NCI-H2227 (cell line): ENCODE measurements at regions not wholly inside any gene's neighbourhood (a gene's known extent, or its start where the extent isn't known, plus 50 kb on each side); places are given as distances from the start of the nearest gene placed in this dataset.

Source experiments
- DNase-seq: peaks from one replicate; lab custom pipeline; 2025; ENCODE audit not compliant: unreplicated experiment; lab: John Stamatoyannopoulos, UW

- no peak for DNase-seq
Measured at GRCh38 chr12:43099691-43100163, 452.3 kb downstream of the ADAMTS20 start.

DNA sequence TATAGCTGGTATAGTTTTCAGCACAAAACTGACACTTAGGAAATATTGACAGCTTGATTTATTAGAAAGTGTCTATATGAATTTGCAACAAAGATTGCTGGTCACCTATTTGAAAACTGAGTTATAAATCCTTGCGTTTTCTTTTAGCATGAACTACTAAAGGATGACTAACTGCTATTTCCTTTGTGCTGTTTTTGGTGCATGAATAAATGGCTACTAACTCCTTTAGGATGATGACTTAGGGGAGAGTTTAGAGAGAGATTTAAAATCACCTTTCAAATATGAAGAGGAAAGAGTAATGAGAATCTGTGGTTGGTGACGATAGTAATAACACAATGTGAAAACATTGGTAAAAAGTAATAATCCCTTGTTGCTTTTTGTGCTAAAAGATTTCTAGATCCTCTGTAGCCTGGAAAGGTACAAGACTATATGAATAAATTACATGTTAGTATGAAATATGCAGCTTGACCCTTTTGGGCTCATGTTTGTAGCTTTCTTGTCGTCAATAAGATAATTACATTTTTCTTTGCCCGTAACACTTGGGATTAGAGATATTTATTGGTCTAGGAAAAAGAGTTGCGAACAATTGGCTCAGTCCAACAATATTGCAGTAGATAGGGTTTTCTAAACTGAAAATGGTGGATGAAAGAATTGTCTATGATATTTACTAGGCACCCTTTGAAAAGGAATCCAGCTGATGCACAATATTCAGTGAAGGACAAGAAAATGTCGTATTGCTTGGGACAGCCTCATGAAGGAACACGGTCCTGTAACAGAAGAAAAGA is 453.0 kb downstream of the ADAMTS20 start:
- DNase-seq, result no peak

DNA sequence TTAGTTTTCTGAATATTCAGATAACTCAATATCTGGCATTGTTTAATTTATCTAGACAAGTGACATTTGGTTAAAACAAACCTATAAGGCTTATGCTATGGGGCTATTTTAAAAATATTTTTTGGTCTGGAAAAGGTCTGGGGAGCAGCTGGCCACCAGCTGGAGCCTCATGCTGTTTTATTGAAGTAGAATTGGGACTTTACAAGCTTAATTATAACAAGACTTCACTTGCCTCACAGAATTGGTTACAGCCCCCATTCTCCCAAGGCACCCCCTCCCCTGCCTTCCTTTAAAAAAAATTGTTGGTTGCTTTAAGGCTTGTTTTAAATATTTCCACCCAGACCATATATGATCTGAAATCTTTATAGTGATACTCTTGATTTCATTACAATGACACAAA is 453.9 kb downstream of the ADAMTS20 start:
- DNase-seq, result no peak

GRCh38 chr12:43097471-43097870 is 454.5 kb downstream of the ADAMTS20 start:
- DNase-seq, result no peak

DNA sequence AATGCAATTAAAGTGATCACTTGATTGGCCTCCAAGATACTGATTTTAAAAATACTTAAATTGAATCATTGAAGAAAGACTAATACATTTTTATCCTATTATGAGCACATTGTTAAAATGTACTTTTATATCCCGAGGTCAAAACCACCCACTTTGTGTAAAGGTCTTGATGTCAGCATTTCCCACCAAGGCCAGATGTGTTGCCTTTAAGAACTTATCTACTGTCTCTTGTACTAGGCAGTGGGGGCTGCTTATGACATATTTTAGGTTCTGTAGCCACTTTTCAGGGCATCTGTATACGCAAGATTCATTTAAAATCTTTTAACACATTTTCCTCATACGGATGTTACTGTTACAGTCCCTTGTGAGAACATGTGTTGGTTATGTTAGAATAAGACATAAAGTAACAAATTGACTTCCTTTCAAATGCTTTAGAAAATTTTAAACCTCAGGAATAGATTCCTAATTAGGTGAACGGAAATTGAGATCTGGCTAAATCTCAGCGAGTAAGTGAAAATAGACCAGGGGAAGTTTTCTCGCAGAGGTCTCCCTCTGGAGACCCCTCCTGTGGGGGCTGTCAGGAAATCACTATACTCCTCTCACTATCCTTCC is 456.2 kb downstream of the ADAMTS20 start:
- no peak for DNase-seq

DNA sequence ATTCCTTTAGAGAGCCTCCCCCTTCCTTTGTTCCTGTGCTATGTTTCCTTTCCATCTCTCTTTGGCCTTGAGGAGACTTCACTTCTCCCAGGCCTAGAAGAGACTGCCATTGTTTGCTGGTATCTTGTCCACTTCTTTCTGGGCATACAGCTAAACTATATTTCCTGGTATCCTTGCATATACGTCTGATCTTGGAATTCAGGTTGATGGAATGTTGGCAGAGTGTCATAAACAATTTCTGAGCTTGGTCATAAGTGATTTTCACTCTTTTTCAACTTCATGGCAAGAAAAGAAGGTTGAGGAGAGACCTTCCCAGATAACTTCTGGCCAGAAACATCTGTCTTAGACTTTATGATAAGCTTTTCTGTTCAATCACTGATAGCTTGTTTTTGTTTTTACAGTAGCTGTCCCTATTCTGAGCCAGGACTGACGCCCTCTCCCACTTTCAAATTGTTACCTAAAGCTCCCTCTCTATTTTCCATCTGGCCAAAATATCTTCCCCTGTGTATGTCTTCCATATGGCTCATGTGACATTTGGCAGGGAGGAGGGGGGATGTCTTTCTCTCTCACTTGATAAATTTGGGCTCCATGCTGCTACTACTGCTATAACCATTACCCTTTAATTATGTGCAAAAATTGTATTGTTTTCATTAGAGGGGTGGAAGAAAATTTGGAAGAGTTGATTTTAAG is 457.0 kb downstream of the ADAMTS20 start:
- no peak for DNase-seq

DNA sequence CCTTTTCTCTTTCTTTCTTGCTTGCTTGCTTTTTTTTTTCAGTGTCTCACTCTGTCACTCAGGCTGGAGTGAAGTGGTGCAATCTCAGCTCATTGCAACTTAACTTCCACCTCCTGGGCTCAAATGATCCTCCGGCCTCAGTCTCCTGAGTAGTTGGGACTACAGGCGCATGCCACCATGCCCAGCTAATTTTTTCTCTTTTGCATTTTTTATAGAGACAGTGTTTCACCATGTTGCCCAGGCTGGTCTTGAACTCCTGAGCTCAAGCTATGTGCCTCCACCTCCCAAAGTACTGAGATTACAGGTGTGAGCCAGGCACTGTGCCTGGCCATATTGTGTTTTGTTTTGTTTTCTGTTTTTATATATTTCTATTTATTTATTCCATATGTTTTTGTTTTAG is 461.0 kb downstream of the ADAMTS20 start:
- no peak for DNase-seq

DNA sequence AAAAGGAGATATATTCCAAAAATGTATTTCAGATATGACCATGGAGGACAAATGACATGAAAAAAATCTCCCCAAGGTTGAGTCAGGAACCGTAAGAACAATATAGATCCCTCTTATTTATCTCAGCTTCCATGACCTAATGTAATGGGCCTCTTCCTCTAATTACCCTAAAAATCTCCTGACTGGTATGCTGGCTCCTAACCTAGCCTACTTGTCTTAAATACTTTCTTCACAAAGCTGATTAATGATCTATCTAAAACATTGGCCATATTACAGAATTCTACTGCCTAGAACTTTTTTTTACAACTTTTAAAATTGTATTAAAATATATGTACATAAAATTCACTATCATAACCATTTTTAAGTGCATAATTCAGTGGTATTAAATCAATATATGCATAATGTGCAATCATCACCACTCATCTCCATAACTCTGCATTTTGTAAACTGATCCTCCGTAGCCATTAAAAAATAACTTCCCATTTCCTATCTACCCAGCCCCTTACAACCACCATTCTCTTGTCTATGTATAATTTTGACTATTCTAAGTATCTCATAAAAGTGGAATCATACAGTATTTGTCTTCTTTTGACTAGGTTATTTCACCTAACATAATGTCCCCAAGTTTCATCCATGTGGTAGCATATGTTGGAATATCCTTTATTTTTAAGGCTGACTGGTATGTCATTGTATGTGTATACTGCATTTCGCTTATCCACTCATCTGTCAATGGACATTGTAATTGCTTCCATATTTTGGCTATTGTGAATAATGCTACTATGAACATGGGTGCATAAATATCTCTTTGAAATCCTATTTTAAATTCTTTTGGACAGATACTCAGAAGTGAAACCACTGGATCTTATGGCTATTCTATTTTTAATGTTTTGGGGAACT is 464.6 kb downstream of the ADAMTS20 start:
- no peak for DNase-seq

DNA sequence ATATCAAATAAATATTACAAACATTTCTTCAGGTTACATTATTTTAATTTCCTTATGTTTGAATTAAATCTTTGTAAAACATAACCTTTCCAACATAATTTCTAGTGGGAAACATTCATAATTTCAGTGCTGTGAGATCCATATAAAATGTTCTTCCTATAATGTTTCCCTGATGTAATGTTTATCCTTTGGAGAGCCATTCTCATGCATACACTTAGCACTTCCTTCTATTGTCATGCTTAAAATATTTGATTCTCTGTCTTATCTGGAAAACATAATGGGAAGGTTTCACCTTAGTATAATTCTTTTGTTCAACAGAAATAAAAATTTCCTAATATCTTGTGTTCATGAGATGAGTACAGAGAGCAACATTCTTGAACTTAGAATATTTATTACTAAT is 472.5 kb downstream of the ADAMTS20 start:
- no peak for DNase-seq

GRCh38 chr12:43078976-43079375 is 473.0 kb downstream of the ADAMTS20 start:
- no peak for DNase-seq

DNA sequence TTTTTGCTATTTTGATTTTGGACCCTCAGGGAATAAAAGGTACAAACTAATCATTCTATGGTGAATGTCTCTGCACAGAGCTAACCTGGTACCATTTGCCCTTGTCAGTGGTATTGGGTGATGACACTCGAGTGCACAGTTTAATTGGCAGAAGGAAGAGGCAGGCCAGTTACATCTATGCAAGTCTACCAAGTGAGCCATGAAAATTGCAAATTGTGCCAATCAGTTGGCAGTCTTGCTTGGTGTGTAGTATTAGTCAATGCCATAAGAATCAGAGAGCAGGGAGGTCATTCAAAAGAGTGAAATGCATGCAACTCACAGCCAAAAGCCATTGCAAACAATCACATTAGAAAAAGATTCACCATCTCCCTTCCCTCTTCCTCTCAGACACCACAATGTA is 479.6 kb downstream of the ADAMTS20 start:
- DNase-seq, result no peak

- DNase-seq, result no peak
Measured at GRCh38 chr12:43069768-43070221, 480.2 kb upstream of the PRICKLE1 start.

GRCh38 chr12:43066471-43066870 is 476.9 kb upstream of the PRICKLE1 start:
- DNase-seq, result no peak

DNA sequence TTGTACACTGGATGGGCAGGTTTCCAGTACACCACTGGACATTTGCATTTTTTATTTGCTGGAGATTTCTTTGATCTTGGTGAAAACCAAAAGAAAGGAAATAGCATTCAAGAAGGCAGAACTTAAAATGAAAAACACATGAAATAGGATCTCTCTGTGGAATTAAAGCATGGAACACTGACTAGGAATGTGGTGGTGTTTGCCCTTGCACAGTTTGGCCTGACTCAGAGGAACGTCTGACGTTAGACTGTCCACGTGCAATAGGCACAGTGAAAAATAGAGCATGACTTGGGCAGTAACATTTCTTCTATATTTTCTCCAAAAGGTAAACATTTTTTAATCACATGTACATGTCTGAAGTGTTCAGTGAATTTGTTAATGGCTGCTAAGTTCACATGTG is 474.1 kb upstream of the PRICKLE1 start:
- no peak for DNase-seq

- DNase-seq, result no peak
Measured at GRCh38 chr12:43062201-43062895, 472.8 kb upstream of the PRICKLE1 start.

- no peak for DNase-seq
Measured at GRCh38 chr12:43060742-43061141, 471.2 kb upstream of the PRICKLE1 start.

GRCh38 chr12:43058616-43059015 is 469.1 kb upstream of the PRICKLE1 start:
- DNase-seq, result no peak

GRCh38 chr12:43057566-43057965 is 468.0 kb upstream of the PRICKLE1 start:
- no peak for DNase-seq

DNA sequence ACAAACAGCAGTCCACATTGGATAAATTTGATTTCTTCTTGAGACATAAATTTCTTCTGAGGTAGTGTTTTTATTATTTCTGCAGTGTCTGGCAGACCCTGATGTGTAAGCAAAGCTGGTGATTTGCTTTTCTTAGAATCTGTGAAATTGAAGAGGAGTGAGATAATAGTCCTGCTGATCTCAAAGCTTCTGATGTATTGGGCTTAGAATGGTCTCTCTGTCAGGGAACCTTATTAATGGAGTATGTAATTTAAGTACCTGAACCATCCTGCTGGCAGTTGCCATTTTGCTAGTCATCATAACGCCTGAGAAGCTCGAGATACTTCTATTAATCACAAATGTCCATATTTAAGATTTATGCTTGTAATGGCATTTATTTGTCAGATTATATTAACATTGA is 464.5 kb upstream of the PRICKLE1 start:
- DNase-seq, result no peak

- no peak for DNase-seq
Measured at GRCh38 chr12:43052441-43052840, 462.9 kb upstream of the PRICKLE1 start.
